Neural progenitor cell (in vitro differentiated cells): ENCODE measurements at regions not wholly inside any gene's neighbourhood (a gene's known extent, or its start where the extent isn't known, plus 50 kb on each side); places are given as distances from the start of the nearest gene placed in this dataset.
A peak's percentile ranks its signal among the peaks of the same experiment; 100 is the strongest.

Experiments
- DNase-seq: peaks from one replicate; pipeline ENCODE4 v3.0.0-alpha.2; 2016; ENCODE audit warnings: low spot score
- H2AFZ ChIP-seq: fragments of 200-600 bp; sonication (generic); replicated peaks from 2 replicates; pipeline ENCODE4 v1.6.1; 2016; ENCODE audit warnings: antibody characterized with exemption
- H3F3A ChIP-seq: fragments of 200-600 bp; sonication (generic); 2 replicates; pipeline ENCODE4 v1.6.1; 2016; ENCODE audit warnings: antibody characterized with exemption, low read depth
- H3K27ac ChIP-seq: fragments of 200-600 bp; sonication (generic); 2 replicates; pipeline ENCODE4 v1.5.1; 2016; ENCODE audit warnings: mild to moderate bottlenecking
- H3K27me3 ChIP-seq: fragments of 200-600 bp; sonication (generic); 2 replicates; pipeline ENCODE4 v1.6.1; 2016; ENCODE audit warnings: mild to moderate bottlenecking, moderate library complexity
- H3K36me3 ChIP-seq: fragments of 200-600 bp; sonication (generic); 2 replicates; pipeline ENCODE4 v1.5.1; 2016
- H3K4me1 ChIP-seq: fragments of 200-600 bp; sonication (generic); 2 replicates; pipeline ENCODE4 v1.6.1; 2016; ENCODE audit warnings: mixed run types
- H3K4me2 ChIP-seq: fragments of 200-600 bp; sonication (generic); 2 replicates; pipeline ENCODE4 v1.6.1; 2016
- H3K4me3 ChIP-seq: fragments of 200-600 bp; sonication (generic); 2 replicates; pipeline ENCODE4 v1.5.1; 2016
- H3K79me2 ChIP-seq: fragments of 200-600 bp; sonication (generic); 2 replicates; pipeline ENCODE4 v1.6.1; 2016; ENCODE audit warnings: low read depth
- H3K9ac ChIP-seq: fragments of 200-600 bp; sonication (generic); 2 replicates; pipeline ENCODE4 v1.6.1; 2016
- H3K9me3 ChIP-seq: fragments of 200-600 bp; sonication (generic); 2 replicates; pipeline ENCODE4 v1.5.1; 2016; ENCODE audit warnings: low read depth
- H4K20me1 ChIP-seq: fragments of 200-600 bp; sonication (generic); 2 replicates; pipeline ENCODE4 v1.6.1; 2016; ENCODE audit warnings: low read depth
- H3K27ac Mint-ChIP-seq: 3 replicates; pipeline ENCODE4 v1.8.0; 2021; ENCODE audit warnings: mixed read lengths
- H3K27me3 Mint-ChIP-seq: 2 replicates; pipeline ENCODE4 v1.8.0; 2022; ENCODE audit warnings: low read depth, mild to moderate bottlenecking, inconsistent platforms, moderate library complexity, mixed read lengths; ENCODE audit not compliant: insufficient read depth
- H3K36me3 Mint-ChIP-seq: 3 replicates; pipeline ENCODE4 v1.8.0; 2021; ENCODE audit warnings: mixed read lengths
- H3K4me1 Mint-ChIP-seq: 3 replicates; pipeline ENCODE4 v1.8.0; 2021; ENCODE audit warnings: mixed read lengths
- H3K4me3 Mint-ChIP-seq: 3 replicates; pipeline ENCODE4 v1.8.0; 2021; ENCODE audit warnings: mild to moderate bottlenecking, moderate library complexity, mixed read lengths
- H3K9me3 Mint-ChIP-seq: 3 replicates; pipeline ENCODE4 v1.8.0; 2020; ENCODE audit warnings: mixed read lengths
- CTCF ChIP-seq: fragments of 200-600 bp; sonication (generic); IDR thresholded peaks from 2 replicates; pipeline ENCODE4 v1.5.1; 2017; ENCODE audit warnings: antibody characterized with exemption, mild to moderate bottlenecking
- EZH2 ChIP-seq: fragments of 200-600 bp; sonication (generic); IDR thresholded peaks from 2 replicates; pipeline ENCODE4 v1.6.1; 2017; ENCODE audit warnings: antibody characterized with exemption, mild to moderate bottlenecking, moderate library complexity
- EZH2phosphoT487 ChIP-seq: fragments of 200-600 bp; sonication (generic); IDR thresholded peaks from 2 replicates; pipeline ENCODE4 v1.6.1; 2017; ENCODE audit warnings: antibody characterized with exemption

GRCh38 chr4:19857991-19858390 is 393.7 kb upstream of the SLIT2 start:
- H3K36me3 Mint-ChIP-seq: no peaks in the 10 kb centered on the region
- Histone ChIP-seq H3K79me2 (no peaks in the 10 kb centered on the region), H3K4me3 (no peak overlapping the region), H3K27me3 (no peaks in the 10 kb centered on the region), H2AFZ (no peak overlapping the region), H3K4me1 (no peaks in the 10 kb centered on the region), H4K20me1 (no peaks in the 10 kb centered on the region), H3K36me3 (no peaks in the 10 kb centered on the region), H3K27ac (no peak overlapping the region), H3K9me3 (no peaks in the 10 kb centered on the region), H3F3A (no peaks in the 10 kb centered on the region), H3K4me2 (no peak overlapping the region), H3K9ac (no peak overlapping the region)
- peaks cover 3% of the 10 kb centered on the region for H3K27me3 Mint-ChIP-seq
- H3K4me1 Mint-ChIP-seq: no peaks in the 10 kb centered on the region
- no peak for DNase-seq
- no peak for TF ChIP-seq EZH2phosphoT487
- no peak overlapping the region for H3K27ac Mint-ChIP-seq
- H3K9me3 Mint-ChIP-seq: peaks cover 5% of the 10 kb centered on the region
- no peak overlapping the region for H3K4me3 Mint-ChIP-seq

DNA sequence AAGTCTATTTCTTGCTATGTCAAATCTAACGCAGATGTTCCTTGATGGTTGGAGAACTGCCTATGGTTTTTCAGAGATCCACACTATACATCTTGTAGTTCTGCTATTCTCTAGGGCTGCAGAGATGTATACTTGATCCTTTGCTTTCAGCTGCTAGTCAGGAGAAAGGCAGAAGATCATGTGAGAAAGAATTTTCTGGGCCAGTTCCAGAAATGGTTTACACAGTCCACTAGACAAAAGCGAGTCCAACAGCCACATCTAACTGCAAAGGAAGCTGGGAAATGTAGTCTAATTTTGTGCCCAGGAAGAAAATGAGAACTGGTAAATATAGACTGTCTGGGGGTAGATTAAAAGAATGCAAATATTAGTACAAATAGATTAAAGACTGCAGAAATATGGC is 394.3 kb upstream of the SLIT2 start:
- Mint-ChIP-seq H3K36me3 (no peaks in the 10 kb centered on the region), H3K4me1 (no peaks in the 10 kb centered on the region), H3K27me3 (peaks cover 3% of the 10 kb centered on the region), H3K27ac (no peak overlapping the region), H3K4me3 (no peak overlapping the region), H3K9me3 (peaks cover 5% of the 10 kb centered on the region)
- Histone ChIP-seq H3K4me1 (no peaks in the 10 kb centered on the region), H3K9me3 (no peaks in the 10 kb centered on the region), H3K4me3 (no peak overlapping the region), H3K36me3 (no peaks in the 10 kb centered on the region), H3K79me2 (no peaks in the 10 kb centered on the region), H2AFZ (no peak overlapping the region), H3K27ac (no peak overlapping the region), H3F3A (no peaks in the 10 kb centered on the region), H4K20me1 (no peaks in the 10 kb centered on the region), H3K27me3 (no peaks in the 10 kb centered on the region), H3K9ac (no peak overlapping the region), H3K4me2 (no peak overlapping the region)
- no peak for DNase-seq
- TF ChIP-seq EZH2phosphoT487 (no peak), CTCF (no peak), EZH2 (no peak)

DNA sequence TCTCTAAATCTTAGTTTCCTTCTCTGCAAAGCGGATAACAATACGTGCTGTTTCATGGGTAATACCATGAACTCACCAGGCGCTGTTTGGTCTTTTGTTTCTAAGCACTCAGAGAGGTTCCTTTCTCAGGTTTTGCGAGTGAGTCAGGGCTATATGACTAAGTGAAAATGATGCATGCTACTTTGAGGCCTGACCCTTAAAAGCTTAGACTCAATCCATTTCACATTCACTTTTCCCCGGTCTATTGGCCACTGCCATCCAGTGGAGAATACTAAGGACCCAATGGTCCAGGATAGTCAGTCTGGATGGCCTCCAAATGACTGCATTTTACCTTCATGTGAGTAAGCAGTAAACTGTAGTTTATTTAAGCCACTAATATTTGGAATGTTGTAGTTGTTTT is 400.8 kb upstream of the SLIT2 start:
- Mint-ChIP-seq H3K4me1 (peaks cover 3% of the 10 kb centered on the region), H3K9me3 (peaks cover 3% of the 10 kb centered on the region), H3K4me3 (no peak overlapping the region), H3K36me3 (no peaks in the 10 kb centered on the region), H3K27me3 (peaks cover 3% of the 10 kb centered on the region), H3K27ac (peak overlapping the region; percentile 60)
- Histone ChIP-seq H3K4me1 (peaks cover 5% of the 10 kb centered on the region), H3K27me3 (no peaks in the 10 kb centered on the region), H2AFZ (no peak overlapping the region), H3K9me3 (no peaks in the 10 kb centered on the region), H3K36me3 (no peaks in the 10 kb centered on the region), H3K9ac (no peak overlapping the region), H3K4me2 (no peak overlapping the region), H3K4me3 (no peak overlapping the region), H4K20me1 (no peaks in the 10 kb centered on the region), H3K79me2 (no peaks in the 10 kb centered on the region), H3K27ac (no peak overlapping the region), H3F3A (no peaks in the 10 kb centered on the region)
- DNase-seq: no peak
- TF ChIP-seq EZH2phosphoT487: no peak

- Histone ChIP-seq H3K9ac (no peak overlapping the region), H3K4me1 (peaks cover 21% of the 10 kb centered on the region), H3K4me2 (no peak overlapping the region), H4K20me1 (no peaks in the 10 kb centered on the region), H3F3A (peaks cover 13% of the 10 kb centered on the region), H3K36me3 (peaks cover 3% of the 10 kb centered on the region), H3K27me3 (no peaks in the 10 kb centered on the region), H3K27ac (no peak overlapping the region), H2AFZ (no peak overlapping the region), H3K79me2 (no peaks in the 10 kb centered on the region), H3K4me3 (no peak overlapping the region), H3K9me3 (no peaks in the 10 kb centered on the region)
- Mint-ChIP-seq H3K9me3 (peaks cover 15% of the 10 kb centered on the region), H3K27ac (peak overlapping the region; percentile 7), H3K4me3 (no peak overlapping the region), H3K27me3 (peaks cover 4% of the 10 kb centered on the region), H3K4me1 (peaks cover 25% of the 10 kb centered on the region), H3K36me3 (no peaks in the 10 kb centered on the region)
- TF ChIP-seq EZH2: no peak
- no peak for TF ChIP-seq CTCF
- TF ChIP-seq EZH2phosphoT487: no peak
- DNase-seq: no peak
These were observed 407.3 kb upstream of the SLIT2 start for GRCh38 chr4:19844446-19844845.
